CD4-positive, alpha-beta T cell treated with Interferon alpha-2 for 1 hour (primary cell): ENCODE measurements at regions not wholly inside any gene's neighbourhood (a gene's known extent, or its start where the extent isn't known, plus 50 kb on each side); places are given as distances from the start of the nearest gene placed in this dataset.

ENCODE experiments used
- DNase-seq, 2 donors: peaks; one replicate each; pipeline ENCODE4 v3.0.0-alpha.2; 2020 to 2022

- DNase-seq: no peak
These were observed 99.9 kb upstream of the ZNF516 start for GRCh38 chr18:76594966-76595365.

- DNase-seq: no peak
These were observed 98.8 kb upstream of the ZNF516 start for GRCh38 chr18:76593843-76594242.

GRCh38 chr18:76592981-76593381 is 97.9 kb upstream of the ZNF516 start:
- DNase-seq: no peak

GRCh38 chr18:76592096-76592495 is 97.1 kb upstream of the ZNF516 start:
- DNase-seq: no peak

GRCh38 chr18:76589866-76590265 is 94.8 kb upstream of the ZNF516 start:
- DNase-seq: no peak

- DNase-seq: no peak
These were observed 94.3 kb upstream of the ZNF516 start for GRCh38 chr18:76589316-76589715.

GRCh38 chr18:76588601-76589226 is 93.7 kb upstream of the ZNF516 start:
- no peak for DNase-seq

GRCh38 chr18:76587879-76588271 is 92.8 kb upstream of the ZNF516 start:
- no peak for DNase-seq

GRCh38 chr18:76587147-76587878 is 92.3 kb upstream of the ZNF516 start:
- no peak for DNase-seq

- no peak for DNase-seq
These were observed 89.6 kb upstream of the ZNF516 start for GRCh38 chr18:76584414-76585310.

- DNase-seq: no peak
These were observed 86.2 kb upstream of the ZNF516 start for GRCh38 chr18:76581261-76581660.

GRCh38 chr18:76580288-76580962 is 85.4 kb upstream of the ZNF516 start:
- DNase-seq: no peak

GRCh38 chr18:76579301-76579695 is 84.3 kb upstream of the ZNF516 start:
- DNase-seq: no peak

- DNase-seq: no peak
These were observed 83.7 kb upstream of the ZNF516 start for GRCh38 chr18:76578571-76579300.

GRCh38 chr18:76573325-76574025 is 78.4 kb upstream of the ZNF516 start:
- DNase-seq: no peak

GRCh38 chr18:76572518-76573247 is 77.6 kb upstream of the ZNF516 start:
- DNase-seq: no peak

- no peak for DNase-seq
These were observed 76.6 kb upstream of the ZNF516 start for GRCh38 chr18:76571689-76572088.

GRCh38 chr18:76570856-76571255 is 75.8 kb upstream of the ZNF516 start:
- DNase-seq: no peak

GRCh38 chr18:76569644-76570419 is 74.8 kb upstream of the ZNF516 start:
- DNase-seq: no peak

- no peak for DNase-seq
These were observed 73.7 kb upstream of the ZNF516 start for GRCh38 chr18:76568731-76569130.
